HG03280 (cell line): ENCODE measurements at regions not wholly inside any gene's neighbourhood (a gene's known extent, or its start where the extent isn't known, plus 50 kb on each side); places are given as distances from the start of the nearest gene placed in this dataset.
"Not testable (repeated sequence)": the region's sequence is repeated elsewhere in the genome, so short reads cannot be mapped to it uniquely, and the experiment has no call there.

ENCODE experiments used
- ATAC-seq: cut with Tn5 transposase; IDR thresholded peaks from one replicate; pipeline ENCODE4 v1.9.1; 2021; ENCODE audit warnings: mild to moderate bottlenecking, moderate library complexity; ENCODE audit not compliant: unreplicated experiment

GRCh38 chr20:12198281-12198680, 280.6 kb downstream of the BTBD3 start:
- no peak for ATAC-seq

GRCh38 chr20:12199703-12200102, 282.0 kb downstream of the BTBD3 start:
- no peak for ATAC-seq

GRCh38 chr20:12201289-12201991, 283.7 kb downstream of the BTBD3 start:
- ATAC-seq: no peak

- no peak for ATAC-seq
Measured at GRCh38 chr20:12203399-12203798, 285.7 kb downstream of the BTBD3 start.

GRCh38 chr20:12203981-12204380, 286.3 kb downstream of the BTBD3 start:
- ATAC-seq: no peak

GRCh38 chr20:12207875-12208274, 290.2 kb downstream of the BTBD3 start:
- no peak for ATAC-seq

- ATAC-seq: no peak
Measured at GRCh38 chr20:12210591-12210990, 292.9 kb downstream of the BTBD3 start.

GRCh38 chr20:12211361-12211760, 293.7 kb downstream of the BTBD3 start:
- no peak for ATAC-seq

GRCh38 chr20:12217382-12217781, 299.7 kb downstream of the BTBD3 start:
- no peak for ATAC-seq

- ATAC-seq: no peak
Measured at GRCh38 chr20:12219798-12220197, 302.1 kb downstream of the BTBD3 start.

- no peak for ATAC-seq
Measured at GRCh38 chr20:12223057-12223456, 305.4 kb downstream of the BTBD3 start.

- ATAC-seq: no peak
Measured at GRCh38 chr20:12225898-12226297, 308.2 kb downstream of the BTBD3 start.

GRCh38 chr20:12229891-12230290, 312.2 kb downstream of the BTBD3 start:
- no peak for ATAC-seq

- ATAC-seq: no peak
Measured at GRCh38 chr20:12237772-12238171, 320.1 kb downstream of the BTBD3 start.

- no peak for ATAC-seq
Measured at GRCh38 chr20:12241065-12241464, 323.4 kb downstream of the BTBD3 start.

GRCh38 chr20:12243327-12243726, 325.6 kb downstream of the BTBD3 start:
- no peak for ATAC-seq

- no peak for ATAC-seq
Measured at GRCh38 chr20:12248481-12248880, 330.8 kb downstream of the BTBD3 start.

GRCh38 chr20:12250661-12251060, 333.0 kb downstream of the BTBD3 start:
- ATAC-seq: not testable (repeated sequence)

- no peak for ATAC-seq
Measured at GRCh38 chr20:12252793-12253192, 335.1 kb downstream of the BTBD3 start.

GRCh38 chr20:12255461-12255970, 337.8 kb downstream of the BTBD3 start:
- no peak for ATAC-seq

GRCh38 chr20:12256806-12257205, 339.1 kb downstream of the BTBD3 start:
- no peak for ATAC-seq

GRCh38 chr20:12262747-12263146, 345.1 kb downstream of the BTBD3 start:
- ATAC-seq: no peak

- no peak for ATAC-seq
Measured at GRCh38 chr20:12264711-12265110, 347.0 kb downstream of the BTBD3 start.
